ENCODE measurements at regions not wholly inside any gene's neighbourhood (a gene's known extent, or its start where the extent isn't known, plus 50 kb on each side); places are given as distances from the start of the nearest gene placed in this dataset.

DNA sequence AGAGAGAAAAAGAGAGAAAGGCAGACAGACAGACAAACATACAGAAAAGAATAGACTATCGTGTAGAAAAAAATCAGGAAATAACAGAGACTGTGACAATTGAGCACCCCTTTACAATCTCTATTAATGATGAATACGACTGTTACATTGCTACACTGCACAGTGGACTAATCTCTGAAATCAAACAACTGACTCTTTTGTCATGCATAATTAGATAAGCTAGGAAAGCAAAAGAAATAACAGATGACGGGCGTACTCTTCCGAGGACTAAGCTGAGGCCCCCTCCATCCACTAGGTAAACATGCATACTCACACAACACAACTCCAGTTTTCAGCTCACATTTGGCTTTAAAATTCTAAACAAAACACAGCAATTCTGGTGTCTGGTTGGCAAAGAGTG lies 267.0 kb downstream of the NOL4 start:
- DNase-seq (ENCODE audit: low spot score), result no peak

DNA sequence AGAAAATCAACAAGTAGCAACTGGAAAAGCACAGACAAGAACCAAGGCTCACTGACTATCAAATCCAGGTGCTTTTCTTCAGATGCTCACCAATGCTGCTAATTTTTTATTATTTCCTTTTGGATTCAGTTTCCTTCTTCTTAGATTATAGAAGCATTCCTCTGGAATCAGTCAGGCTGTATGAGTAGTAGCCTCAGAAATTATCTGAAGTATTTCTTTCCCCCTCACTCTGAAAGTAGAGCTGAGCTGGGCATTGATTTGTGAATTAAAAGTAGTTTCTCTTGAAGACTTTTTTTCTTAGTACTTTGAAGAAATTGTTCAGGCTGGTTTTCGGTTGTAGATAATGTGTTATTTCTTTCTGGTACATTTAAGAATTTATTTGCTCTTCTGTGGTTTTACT lies 273.7 kb downstream of the NOL4 start:
- no peak for DNase-seq (ENCODE audit: low spot score)

DNA sequence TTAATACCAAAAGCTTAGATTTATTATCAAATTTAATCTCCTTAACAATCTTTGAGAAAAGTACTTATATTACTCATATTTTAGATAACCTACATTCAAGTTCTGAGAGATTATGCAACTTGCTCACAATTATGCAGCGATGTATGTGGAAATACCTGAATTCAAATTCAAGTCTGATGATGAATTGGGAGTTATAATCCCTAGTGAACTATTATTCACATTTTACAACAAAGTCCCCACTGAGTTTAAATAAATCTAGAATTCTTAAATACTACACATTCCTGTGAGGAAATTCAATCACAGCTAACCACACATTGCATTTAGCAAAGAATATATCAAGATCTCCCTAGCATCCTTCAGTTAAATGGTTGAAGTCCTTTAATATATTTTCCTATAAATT lies 278.4 kb downstream of the NOL4 start:
- no peak for DNase-seq (ENCODE audit: low spot score)

DNA sequence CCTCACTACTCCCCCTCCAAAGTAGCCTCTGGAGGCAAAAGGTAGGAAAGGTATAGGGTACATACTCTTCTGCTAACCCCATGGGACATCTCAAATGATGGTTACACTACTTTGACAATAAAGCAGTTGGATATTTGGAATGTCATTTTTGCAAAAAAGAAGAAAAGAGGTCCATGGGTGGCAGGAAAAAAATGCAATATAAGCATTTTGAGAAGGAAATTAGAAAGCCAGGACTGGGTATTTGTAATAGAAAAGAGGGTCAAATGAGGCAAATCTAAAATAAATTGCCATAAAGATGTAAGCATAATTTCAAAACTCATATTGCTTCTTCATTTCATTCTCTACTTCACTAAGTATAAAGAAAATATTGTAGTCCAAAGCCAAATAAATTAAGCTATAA lies 280.2 kb downstream of the NOL4 start:
- DNase-seq (ENCODE audit: low spot score), result no peak

DNA sequence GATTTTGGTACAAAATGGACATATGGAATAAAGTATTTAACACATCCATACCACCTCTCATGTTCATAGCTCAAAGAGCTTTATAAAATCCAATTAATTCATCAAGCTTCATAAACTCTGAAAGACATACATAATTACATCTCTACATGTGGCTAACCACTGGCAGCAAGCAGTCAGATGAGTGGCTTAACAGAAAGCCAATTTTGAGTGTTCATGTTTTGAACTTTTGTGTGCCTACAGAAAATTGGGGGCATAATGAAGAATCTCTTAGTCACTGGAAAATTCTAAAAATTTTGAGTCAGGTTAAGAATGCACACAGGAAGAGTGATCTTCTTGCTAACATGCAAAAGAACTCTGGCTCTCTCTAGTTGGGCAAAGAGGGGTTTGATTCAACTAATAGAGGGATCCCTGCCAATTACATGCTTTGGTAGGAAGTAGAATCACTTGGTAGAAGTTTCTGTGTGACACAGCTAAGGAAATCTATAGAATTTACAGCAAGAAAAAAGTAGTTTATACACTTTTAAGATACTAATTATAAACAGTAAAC lies 287.4 kb downstream of the NOL4 start:
- no peak for DNase-seq (ENCODE audit: low spot score)

DNA sequence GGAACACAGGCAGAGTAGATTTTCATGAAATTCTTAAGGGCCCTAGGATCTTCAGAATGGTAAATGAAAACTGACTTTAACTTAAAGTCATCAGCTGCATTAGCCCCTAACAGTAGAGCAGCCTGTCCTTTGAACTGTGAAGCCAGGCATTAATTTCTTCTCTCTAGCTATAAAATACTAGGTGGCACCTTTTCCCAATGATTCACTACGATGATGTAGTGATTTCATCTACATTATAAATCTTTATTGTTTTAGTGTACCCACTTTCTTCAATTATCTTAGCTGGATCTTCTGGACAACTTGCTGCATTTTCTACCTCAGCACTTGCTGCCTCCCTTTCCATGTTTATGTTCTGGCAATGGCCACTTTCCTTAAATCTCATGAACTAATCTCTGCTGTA lies 290.5 kb downstream of the NOL4 start:
- no peak for DNase-seq (ENCODE audit: low spot score)

DNA sequence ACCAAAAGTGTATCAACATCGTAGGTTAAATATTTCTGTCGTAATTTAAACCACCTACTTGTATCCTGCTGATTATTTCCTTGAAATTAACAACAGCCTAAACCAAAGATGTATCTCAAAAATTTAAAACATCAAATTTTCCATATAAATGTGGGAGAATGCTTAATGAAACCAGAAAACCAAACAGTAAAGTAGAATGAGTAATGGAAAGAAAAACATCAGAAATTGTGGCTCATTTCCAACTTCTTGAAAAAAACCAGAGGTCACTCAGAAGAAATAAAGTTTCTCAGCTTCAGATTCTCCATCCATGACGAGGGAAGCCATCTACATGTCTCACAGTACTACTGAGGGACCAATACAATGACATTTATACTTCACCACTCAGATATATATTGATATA lies 296.5 kb downstream of the NOL4 start:
- DNase-seq (ENCODE audit: low spot score), result peak; percentile 12

DNA sequence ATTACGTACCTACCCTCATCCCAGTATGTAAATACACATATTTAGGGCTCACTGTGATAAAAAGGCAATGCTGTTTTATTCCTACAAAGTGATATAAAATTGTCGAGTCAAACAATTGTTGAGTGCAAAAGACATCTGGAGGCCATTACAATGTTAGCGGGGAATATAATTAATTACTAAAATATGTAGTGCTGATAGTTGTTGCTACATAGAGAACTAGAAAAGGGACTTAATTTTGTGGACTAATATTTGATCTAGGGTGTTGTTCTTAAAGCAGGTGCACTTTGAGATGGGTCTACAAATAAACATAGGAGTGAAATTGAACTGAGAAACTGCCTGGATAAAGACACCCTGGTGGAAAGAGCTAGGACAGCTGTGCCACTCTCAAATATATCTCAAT lies 300.1 kb downstream of the NOL4 start:
- no peak for DNase-seq (ENCODE audit: low spot score)

DNA sequence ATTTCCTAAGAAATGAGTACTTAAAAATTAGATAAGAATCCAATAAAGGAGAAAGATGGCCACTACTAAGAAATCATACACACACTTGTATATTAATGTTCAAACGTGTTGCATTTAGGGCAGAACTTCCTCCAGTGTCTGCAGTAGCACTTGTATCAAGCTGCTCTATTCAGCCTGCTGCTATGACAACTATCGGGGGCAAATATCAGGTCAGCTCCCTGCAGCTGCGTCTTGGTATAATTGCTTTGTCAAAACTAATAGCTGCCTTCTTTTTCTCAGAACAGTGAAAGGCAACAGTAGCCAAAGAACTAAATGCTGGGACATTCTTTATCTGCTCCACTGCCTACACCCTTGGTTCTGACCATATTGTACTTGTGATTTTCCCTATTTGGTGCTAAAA lies 300.7 kb downstream of the NOL4 start:
- DNase-seq (ENCODE audit: low spot score), result no peak

DNA sequence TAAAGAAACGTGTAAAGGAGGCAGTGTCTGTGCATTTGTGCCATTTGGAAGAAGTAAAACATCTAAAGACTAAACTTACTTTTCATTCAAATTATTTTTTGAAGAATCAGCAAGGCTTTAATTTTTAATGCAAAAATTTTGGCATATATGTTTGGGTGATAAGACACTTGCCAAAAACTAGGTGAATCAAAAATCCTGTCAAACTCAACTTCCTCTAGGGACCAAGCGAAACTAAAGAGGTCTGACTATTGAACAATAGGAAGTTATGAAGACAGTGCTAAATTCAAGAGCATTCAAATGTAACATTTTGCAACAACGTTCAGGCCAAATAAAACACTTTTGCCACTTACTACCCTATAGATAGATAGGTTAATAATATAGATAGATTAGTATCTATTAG lies 306.1 kb downstream of the NOL4 start:
- DNase-seq (ENCODE audit: low spot score), result no peak

DNA sequence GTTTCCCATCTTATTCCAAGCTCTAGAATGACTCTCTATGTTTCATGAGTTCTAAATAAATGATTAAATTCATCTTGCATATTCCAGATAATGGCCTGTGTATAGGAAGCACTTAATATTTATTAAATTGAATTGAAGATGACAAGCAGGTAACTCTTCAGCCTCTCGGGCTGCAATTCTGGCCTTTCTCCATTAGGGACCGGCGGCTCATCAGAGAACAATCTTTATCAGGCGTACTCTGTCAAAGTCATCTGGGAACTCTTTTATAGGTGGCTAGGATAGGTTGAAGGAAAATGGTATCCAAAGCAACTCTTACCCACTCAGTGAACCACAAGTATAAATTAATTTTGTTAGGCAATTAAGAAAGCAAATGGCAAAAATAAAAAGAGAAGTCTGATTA lies 308.5 kb downstream of the NOL4 start:
- no peak for DNase-seq (ENCODE audit: low spot score)

DNA sequence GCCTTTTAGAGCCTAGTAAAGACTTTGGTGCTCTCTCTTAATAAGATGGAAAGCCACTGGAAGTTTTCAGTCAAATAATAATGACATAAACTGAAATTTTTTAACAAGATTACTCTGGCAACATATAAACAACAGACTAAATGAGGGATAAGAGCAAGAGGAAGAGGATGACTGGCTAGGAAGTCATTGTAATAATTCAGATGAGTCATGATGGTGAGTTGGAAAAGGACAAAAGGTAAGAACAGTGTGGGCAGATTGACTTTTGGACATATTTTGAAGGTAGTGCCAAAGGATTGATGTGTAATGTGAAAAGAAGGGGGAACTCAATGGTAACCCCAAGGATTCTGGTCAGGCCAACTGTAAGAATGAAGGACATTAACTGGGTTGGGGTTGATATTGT lies 310.3 kb downstream of the NOL4 start:
- DNase-seq (ENCODE audit: low spot score), result no peak

DNA sequence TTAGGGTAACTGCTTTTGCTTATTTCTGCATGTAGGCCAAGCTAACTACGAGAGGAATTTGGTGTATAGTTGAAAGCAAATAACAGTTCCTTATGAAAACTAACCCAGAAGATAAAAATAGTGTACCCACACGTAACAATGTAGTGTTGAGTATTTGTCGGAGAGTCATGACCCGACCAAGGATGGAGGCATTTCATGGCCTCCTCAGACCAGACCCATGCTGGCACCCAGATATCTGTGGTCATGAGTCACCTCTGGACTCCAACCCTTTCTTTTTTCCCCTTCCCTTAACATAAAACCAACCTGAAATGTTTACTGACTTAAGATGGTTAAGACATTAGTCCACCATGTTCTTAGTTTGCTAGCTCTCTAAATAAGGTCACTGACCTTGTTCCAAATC lies 318.7 kb downstream of the NOL4 start:
- no peak for DNase-seq (ENCODE audit: low spot score)

DNA sequence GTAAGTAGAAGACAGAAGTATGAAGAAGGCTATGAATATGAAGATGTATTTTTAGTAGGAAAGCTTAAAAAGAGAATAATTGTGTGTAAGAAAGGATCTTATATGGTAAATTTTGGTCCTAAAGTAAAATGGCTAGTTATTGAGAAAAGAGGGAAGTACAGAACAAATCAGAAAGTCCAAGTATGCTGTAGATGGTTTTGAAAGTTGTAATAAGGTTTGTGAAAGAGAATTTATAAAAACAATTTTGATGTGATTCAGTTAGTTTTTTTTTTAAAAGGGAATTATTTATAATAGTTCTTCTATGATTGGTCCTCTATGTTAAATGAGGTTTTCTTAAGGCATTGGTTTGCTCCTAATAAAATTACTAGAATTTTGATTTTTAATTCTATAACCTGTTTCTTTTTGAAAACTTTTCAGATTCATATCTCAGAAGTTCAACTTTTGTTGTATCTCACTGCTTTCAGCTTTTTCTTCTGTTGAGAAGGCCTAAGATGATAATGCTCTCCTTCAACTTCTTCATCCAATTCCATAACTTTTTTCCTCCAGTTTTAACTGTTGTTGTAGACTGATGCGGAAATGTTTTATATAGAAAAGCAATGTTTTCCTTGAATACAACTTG lies 322.7 kb downstream of the NOL4 start:
- DNase-seq (ENCODE audit: low spot score), result no peak

DNA sequence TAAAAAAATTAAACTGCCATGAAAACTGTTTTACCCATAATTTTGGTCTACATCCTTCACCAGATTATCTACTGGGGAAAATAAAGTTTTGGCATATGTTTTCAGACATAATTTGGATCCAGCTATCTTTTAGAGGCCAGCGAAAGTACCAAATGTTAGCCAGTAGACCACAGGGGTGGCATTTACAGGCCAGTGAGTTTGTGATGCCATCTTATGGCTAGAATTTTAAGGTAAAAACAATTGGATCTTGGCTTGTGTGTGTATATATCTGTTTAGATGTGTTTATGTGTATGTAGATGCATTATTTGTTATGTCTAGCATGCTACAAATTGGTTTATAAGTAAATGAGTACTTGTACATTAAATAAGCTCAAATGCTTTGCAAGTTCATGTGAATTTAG lies 322.6 kb downstream of the ASXL3 start:
- DNase-seq (ENCODE audit: low spot score), result no peak

DNA sequence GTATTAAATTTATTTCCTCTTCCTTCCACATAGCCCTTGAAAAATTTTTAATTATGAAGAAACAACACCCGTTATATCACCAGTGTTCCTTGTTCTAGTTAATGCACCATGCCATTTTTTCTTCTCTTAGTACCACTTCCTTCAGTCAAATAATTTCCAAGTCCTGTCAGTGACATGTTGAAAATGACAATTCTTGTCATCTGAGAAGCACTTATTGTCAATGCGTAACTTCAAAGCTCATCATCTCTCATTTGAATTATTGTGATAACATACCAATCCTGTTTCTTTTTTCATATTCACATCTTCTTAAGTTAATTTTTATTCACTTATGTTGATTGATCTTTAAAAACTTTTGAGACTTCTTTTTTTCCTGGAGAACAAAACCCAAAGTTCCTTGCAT lies 320.4 kb downstream of the ASXL3 start:
- DNase-seq (ENCODE audit: low spot score), result no peak

DNA sequence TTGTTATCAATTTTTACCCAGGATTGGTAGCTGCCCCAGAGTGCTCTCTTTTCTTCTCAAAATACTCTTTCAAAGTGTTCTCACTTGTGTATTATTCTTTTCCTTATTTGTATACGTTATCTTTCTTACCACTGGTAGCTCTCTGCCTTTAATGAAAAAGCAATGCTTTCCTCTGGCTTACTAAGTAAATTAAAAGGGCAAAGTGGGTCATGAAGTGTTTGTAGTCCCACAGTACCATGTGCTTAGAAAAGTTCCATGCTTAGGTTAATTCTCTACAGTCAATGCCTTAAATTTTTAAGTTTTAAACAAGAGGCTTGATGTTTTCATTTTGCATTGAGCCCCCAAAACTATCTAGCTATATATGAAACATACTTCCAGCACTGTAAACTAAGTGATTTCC lies 300.2 kb downstream of the ASXL3 start:
- DNase-seq (ENCODE audit: low spot score), result no peak

DNA sequence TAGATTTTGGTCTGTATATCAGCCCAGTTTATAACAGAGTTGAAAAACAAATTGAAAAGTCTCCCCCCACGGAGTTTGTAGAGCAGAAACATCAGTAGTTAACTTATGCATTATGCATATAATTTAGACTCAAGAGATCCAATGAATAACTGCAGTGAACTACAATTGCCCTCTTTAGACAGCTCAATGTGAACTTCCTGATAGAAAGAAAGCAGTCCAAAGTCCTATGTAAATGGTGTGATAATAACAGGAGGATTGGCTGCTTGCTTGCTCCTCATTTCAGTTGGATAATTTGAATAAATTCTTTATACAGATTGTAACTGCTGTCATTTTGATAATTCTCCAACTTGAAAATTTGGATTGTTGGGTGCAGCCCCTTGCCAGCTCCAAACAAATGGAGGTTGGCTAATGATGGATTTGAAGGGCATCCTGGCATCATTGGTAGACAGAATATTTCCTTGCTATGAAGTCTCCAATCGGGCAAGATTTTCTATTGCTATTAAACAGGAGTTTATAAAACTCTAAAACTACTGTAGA lies 297.1 kb downstream of the ASXL3 start:
- no peak for DNase-seq (ENCODE audit: low spot score)

DNA sequence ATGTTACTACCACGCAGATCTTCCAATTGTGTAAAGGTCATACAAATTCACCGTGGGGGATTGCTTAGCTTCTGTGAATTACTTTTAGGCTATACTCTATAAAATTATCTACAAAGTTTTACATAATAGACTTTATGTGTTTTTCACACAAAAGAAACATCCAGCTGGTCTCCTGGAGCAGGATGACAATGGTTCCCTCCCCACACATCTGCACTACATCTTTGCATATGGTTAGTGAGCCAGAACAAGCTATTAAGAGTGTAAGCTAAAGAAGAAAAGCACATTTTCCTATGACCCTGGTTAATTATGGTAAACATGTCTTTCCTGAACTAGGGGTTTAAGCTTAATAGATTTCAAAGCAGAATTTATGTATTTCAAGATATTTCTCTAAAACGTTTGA lies 295.1 kb downstream of the ASXL3 start:
- no peak for DNase-seq (ENCODE audit: low spot score)

DNA sequence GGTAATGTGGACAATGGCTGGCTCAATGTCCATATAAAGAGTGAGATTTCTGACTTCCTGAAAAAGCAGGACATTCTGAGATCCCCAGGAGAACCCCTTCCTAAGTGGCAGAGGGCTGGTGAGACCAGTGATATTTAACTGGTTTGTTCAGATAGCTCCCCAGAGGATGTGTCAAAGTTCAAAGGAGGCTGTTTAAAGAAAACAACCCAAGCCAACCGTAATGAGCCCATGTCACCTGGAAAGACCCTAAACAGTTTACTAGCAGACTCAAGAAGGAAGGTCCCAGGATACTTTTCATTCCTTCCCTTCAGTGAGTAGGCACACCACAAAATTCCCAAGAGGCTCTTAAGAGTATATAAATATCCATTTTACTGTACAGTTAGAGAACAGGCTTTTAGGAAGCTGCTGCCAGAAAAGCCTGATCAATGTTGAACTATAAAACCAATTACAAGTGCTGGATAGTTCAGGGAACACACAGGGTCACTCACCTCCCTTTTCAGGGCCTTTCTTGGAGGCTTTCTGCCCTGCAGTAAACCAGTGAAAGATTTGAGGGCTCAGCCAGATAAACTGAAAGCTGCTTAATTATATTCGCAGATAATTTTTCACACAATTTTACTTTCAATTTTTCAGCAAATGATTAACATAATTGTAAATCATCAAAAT lies 293.5 kb downstream of the ASXL3 start:
- DNase-seq (ENCODE audit: low spot score), result no peak

DNA sequence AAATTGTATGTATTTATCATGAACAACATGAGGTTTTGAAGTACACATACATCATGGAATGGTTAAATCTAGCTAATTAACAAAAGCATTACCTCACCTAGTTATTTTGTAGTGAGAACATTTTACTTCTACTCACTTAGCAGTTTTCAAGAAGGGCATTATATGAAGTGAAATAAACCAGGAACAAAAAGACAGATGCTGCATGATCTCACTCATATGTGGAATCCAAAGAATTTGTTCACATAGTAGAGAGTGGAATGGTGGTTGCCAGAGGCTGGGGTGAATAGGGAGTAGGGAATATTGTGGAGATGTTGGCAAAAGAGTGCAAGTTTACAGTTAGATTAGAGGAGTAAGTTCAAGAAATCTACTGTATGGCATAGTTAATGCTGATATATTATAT lies 292.0 kb downstream of the ASXL3 start:
- DNase-seq (ENCODE audit: low spot score), result no peak

DNA sequence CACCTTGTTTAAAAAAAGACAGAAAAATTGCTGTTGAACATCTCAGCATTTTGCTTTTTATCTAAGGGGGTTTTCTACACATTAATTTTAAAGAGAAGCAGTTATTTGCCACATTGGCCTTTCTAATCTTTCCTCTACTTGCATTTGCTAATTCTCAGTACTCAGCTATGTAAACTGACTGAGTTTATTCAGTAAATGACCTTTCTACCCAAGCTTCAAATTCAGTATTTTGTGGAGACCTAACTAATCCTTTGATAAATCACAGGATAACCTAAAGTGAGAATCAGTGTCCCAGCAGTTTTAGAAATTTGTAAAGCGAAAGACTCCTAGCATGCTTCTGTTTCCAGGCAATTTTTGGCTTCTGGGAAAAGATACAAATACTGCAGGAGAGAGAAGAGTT lies 288.4 kb downstream of the ASXL3 start:
- no peak for DNase-seq (ENCODE audit: low spot score)

DNA sequence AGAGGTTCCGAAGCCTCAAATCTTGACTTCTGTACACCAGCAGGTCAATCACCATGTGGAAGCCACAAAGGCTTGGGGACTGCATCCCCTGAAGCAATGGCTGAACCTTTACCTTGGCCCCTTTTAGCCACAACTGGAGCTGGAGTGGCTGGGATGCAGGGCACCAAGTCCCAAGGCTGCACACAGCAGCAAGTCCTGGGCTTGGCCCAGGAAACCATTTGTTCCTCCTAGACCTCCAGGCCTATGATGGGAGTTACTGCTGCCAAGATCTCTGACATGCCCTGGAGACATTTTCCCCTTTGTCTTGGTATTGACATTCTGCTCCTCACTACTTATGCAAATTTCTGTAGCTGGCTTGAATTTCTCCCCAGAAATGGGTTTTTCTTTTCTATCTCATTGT lies 285.9 kb downstream of the ASXL3 start:
- no peak for DNase-seq (ENCODE audit: low spot score)

DNA sequence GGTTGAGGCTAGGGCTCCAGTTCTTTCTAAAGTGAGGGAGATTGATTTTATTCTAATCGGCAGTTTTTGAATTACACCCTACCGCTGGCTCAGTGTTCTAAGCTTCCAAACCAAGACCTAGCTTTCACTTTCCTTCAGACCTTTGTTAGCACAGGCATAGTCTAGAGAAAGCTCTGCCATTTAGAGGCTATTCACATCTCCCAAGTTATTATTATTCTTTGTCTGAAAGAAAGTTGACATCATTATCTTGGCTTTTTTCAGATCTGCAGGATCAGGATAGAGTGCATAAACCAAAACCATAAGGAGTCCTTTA lies 276.8 kb downstream of the ASXL3 start:
- DNase-seq (ENCODE audit: low spot score), result no peak
